ENCODE measurements at regions not wholly inside any gene's neighbourhood (a gene's known extent, or its start where the extent isn't known, plus 50 kb on each side); places are given as distances from the start of the nearest gene placed in this dataset.
A peak's percentile ranks its signal among the peaks of the same experiment; 100 is the strongest.

GRCh38 chr6:27146706-27147505 lies 100.6 kb upstream of the PRSS16 start:
- Histone ChIP-seq H3K9me2 (ENCODE audit: insufficient read depth) (no peaks in the 10 kb centered on the region), H3K27ac (peak overlapping the region; percentile 94), H3K4me1 (ENCODE audit: insufficient read depth) (0 out of 2 replicates have a peak, but pooled peaks cover 8% of the 10 kb centered on the region), H4K20me1 (ENCODE audit: insufficient read depth) (no peaks in the 10 kb centered on the region), H3K9me3 (ENCODE audit: low read depth) (no peaks in the 10 kb centered on the region), H2AFZ (peak overlapping the region; percentile 86), H3K4me3 (peak overlapping the region; percentile 92), H3K36me3 (ENCODE audit: low read depth) (no peaks in the 10 kb centered on the region), H3K27me3 (replicated peaks; ENCODE audit: insufficient read depth) (no peaks in the 10 kb centered on the region), H3K4me2 (ENCODE audit: unreplicated experiment) (peak overlapping the region; percentile 100), H3F3A (ENCODE audit: insufficient read depth) (peaks cover 29% of the 10 kb centered on the region), H3K9ac (peak overlapping the region; percentile 90), H3K79me2 (ENCODE audit: insufficient read depth) (peaks cover 37% of the 10 kb centered on the region)
- in situ Hi-C loops (cut with MboI) = loop anchor here (25.0 kb wide), 3 partner anchors 835 to 1110 kb away; a partner anchor contains a TSS
- 1 to 2% methylated on average over 51 of the region's 51 CpGs for WGBS, 2 experiments (ENCODE audit: low coverage in 1 of 2, low lambda C conversion rate in 2 of 2, missing lambda C conversion rate in 2 of 2)
- no peak for TF ChIP-seq EZH2 (IDR thresholded peaks at IDR 0.05; ENCODE audit: insufficient read depth, poor library complexity, severe bottlenecking)
- TF ChIP-seq EZH2phosphoT487 (IDR thresholded peaks at IDR 0.05; ENCODE audit: insufficient read depth, low read depth) = no peak
- DNase-seq = peak; percentile 98

GRCh38 chr6:27148404-27148795 lies 99.1 kb upstream of the PRSS16 start:
- 97 to 100% methylated on average over 2 of the region's 2 CpGs for WGBS, 2 experiments (ENCODE audit: low coverage in 1 of 2, low lambda C conversion rate in 2 of 2, missing lambda C conversion rate in 2 of 2)
- 0 out of 2 replicates have a peak, but pooled peaks cover 8% of the 10 kb centered on the region for H3K4me1 ChIP-seq (ENCODE audit: insufficient read depth)
- TF ChIP-seq EZH2 (IDR thresholded peaks at IDR 0.05; ENCODE audit: insufficient read depth, poor library complexity, severe bottlenecking) (no peak), EZH2phosphoT487 (IDR thresholded peaks at IDR 0.05; ENCODE audit: insufficient read depth, low read depth) (no peak)
- H3K9me2 ChIP-seq (ENCODE audit: insufficient read depth) = no peaks in the 10 kb centered on the region
- no peak overlapping the region for H3K9ac ChIP-seq
- peaks cover 22% of the 10 kb centered on the region for H3K79me2 ChIP-seq (ENCODE audit: insufficient read depth)
- no peak overlapping the region for H3K27ac ChIP-seq
- no peak overlapping the region for H3K4me3 ChIP-seq
- DNase-seq = no peak
- no peaks in the 10 kb centered on the region for H3K36me3 ChIP-seq (ENCODE audit: low read depth)
- H3K4me2 ChIP-seq (ENCODE audit: unreplicated experiment) = no peak overlapping the region
- no peaks in the 10 kb centered on the region for H3K9me3 ChIP-seq (ENCODE audit: low read depth)
- in situ Hi-C loops (cut with MboI) = loop anchor here (25.0 kb wide), 3 partner anchors 836 to 1111 kb away; a partner anchor contains a TSS
- no peaks in the 10 kb centered on the region for H3K27me3 ChIP-seq (replicated peaks; ENCODE audit: insufficient read depth)
- H3F3A ChIP-seq (ENCODE audit: insufficient read depth) = peaks cover 29% of the 10 kb centered on the region
- H4K20me1 ChIP-seq (ENCODE audit: insufficient read depth) = no peaks in the 10 kb centered on the region
- H2AFZ ChIP-seq = no peak overlapping the region

DNA sequence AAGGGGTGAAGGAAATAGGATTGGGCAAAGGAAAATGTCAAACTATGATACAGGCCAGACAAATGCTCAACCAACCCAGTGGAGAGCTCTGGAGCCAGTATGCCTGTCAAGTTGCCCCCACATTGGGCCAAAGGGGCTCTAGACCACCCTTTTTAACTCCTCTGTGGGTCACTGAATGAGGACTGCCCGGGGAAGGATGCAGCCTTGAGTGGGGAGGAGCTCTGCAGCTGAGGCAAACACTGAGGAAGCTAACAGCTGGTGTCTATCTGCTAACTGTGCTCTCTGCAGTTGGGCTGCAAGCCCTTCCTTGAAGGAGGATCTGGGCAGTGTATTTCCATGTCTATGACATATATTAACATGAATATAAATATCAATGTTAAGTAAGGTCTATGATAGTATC lies 98.4 kb upstream of the PRSS16 start:
- Histone ChIP-seq H3K4me1 (ENCODE audit: insufficient read depth) (0 out of 2 replicates have a peak, but pooled peaks cover 8% of the 10 kb centered on the region), H3K27me3 (replicated peaks; ENCODE audit: insufficient read depth) (no peaks in the 10 kb centered on the region), H3K27ac (no peak overlapping the region), H2AFZ (no peak overlapping the region), H3F3A (ENCODE audit: insufficient read depth) (peaks cover 29% of the 10 kb centered on the region), H3K79me2 (ENCODE audit: insufficient read depth) (peaks cover 14% of the 10 kb centered on the region), H3K36me3 (ENCODE audit: low read depth) (no peaks in the 10 kb centered on the region), H3K9me2 (ENCODE audit: insufficient read depth) (no peaks in the 10 kb centered on the region), H3K9me3 (ENCODE audit: low read depth) (no peaks in the 10 kb centered on the region), H3K4me3 (no peak overlapping the region), H4K20me1 (ENCODE audit: insufficient read depth) (no peaks in the 10 kb centered on the region), H3K9ac (no peak overlapping the region), H3K4me2 (ENCODE audit: unreplicated experiment) (no peak overlapping the region)
- in situ Hi-C loops (cut with MboI) = loop anchor here (25.0 kb wide), 3 partner anchors 837 to 1112 kb away; a partner anchor contains a TSS
- no peak for TF ChIP-seq EZH2 (IDR thresholded peaks at IDR 0.05; ENCODE audit: insufficient read depth, poor library complexity, severe bottlenecking)
- no peak for TF ChIP-seq EZH2phosphoT487 (IDR thresholded peaks at IDR 0.05; ENCODE audit: insufficient read depth, low read depth)
- 0% methylated on average over 1 of the region's 1 CpG for WGBS, 2 experiments (ENCODE audit: low coverage in 1 of 2, low lambda C conversion rate in 2 of 2, missing lambda C conversion rate in 2 of 2)
- no peak for DNase-seq

GRCh38 chr6:27154696-27155095 lies 92.8 kb upstream of the PRSS16 start:
- Histone ChIP-seq H2AFZ (no peak overlapping the region), H3K4me3 (no peak overlapping the region), H3K4me1 (ENCODE audit: insufficient read depth) (0 out of 2 replicates have a peak, but pooled peaks cover 2% of the 10 kb centered on the region), H4K20me1 (ENCODE audit: insufficient read depth) (no peaks in the 10 kb centered on the region), H3K36me3 (ENCODE audit: low read depth) (no peaks in the 10 kb centered on the region), H3K9me2 (ENCODE audit: insufficient read depth) (no peaks in the 10 kb centered on the region), H3K79me2 (ENCODE audit: insufficient read depth) (no peaks in the 10 kb centered on the region), H3K27ac (no peak overlapping the region), H3F3A (ENCODE audit: insufficient read depth) (peaks cover 6% of the 10 kb centered on the region), H3K9me3 (ENCODE audit: low read depth) (no peaks in the 10 kb centered on the region), H3K27me3 (replicated peaks; ENCODE audit: insufficient read depth) (no peaks in the 10 kb centered on the region), H3K4me2 (ENCODE audit: unreplicated experiment) (no peak overlapping the region), H3K9ac (no peak overlapping the region)
- no peak for DNase-seq
- 93% methylated on average over 1 of the region's 1 CpG for WGBS, 2 experiments (ENCODE audit: low coverage in 1 of 2, low lambda C conversion rate in 2 of 2, missing lambda C conversion rate in 2 of 2)
- in situ Hi-C loops (cut with MboI) = loop anchor here (10.0 kb wide), 1 partner anchor 740 kb away; a partner anchor contains a TSS
- TF ChIP-seq EZH2phosphoT487 (IDR thresholded peaks at IDR 0.05; ENCODE audit: insufficient read depth, low read depth) (no peak), EZH2 (IDR thresholded peaks at IDR 0.05; ENCODE audit: insufficient read depth, poor library complexity, severe bottlenecking) (no peak)

Measured in GM23248 (cell line).